HG02885 (cell line): ENCODE measurements at regions not wholly inside any gene's neighbourhood (a gene's known extent, or its start where the extent isn't known, plus 50 kb on each side); places are given as distances from the start of the nearest gene placed in this dataset.

ENCODE experiments used
- ATAC-seq: cut with Tn5 transposase; IDR thresholded peaks from one replicate; pipeline ENCODE4 v1.9.1; 2021; ENCODE audit warnings: mild to moderate bottlenecking; ENCODE audit not compliant: unreplicated experiment, poor library complexity

- ATAC-seq, result no peak
Measured at GRCh38 chr7:136056651-136057231, 79.6 kb upstream of the MTPN start.

- ATAC-seq, result no peak
Measured at GRCh38 chr7:136055266-136055665, 78.1 kb upstream of the MTPN start.

- ATAC-seq, result no peak
Measured at GRCh38 chr7:136053689-136054485, 76.7 kb upstream of the MTPN start.

GRCh38 chr7:136051203-136051928 lies 74.2 kb upstream of the MTPN start:
- no peak for ATAC-seq

- no peak for ATAC-seq
Measured at GRCh38 chr7:136050462-136050847, 73.3 kb upstream of the MTPN start.

- no peak for ATAC-seq
Measured at GRCh38 chr7:136049818-136050461, 72.8 kb upstream of the MTPN start.

- ATAC-seq, result no peak
Measured at GRCh38 chr7:136049117-136049516, 72.0 kb upstream of the MTPN start.

- no peak for ATAC-seq
Measured at GRCh38 chr7:136046548-136046947, 69.4 kb upstream of the MTPN start.

- ATAC-seq, result no peak
Measured at GRCh38 chr7:136045992-136046391, 68.8 kb upstream of the MTPN start.

GRCh38 chr7:136045181-136045580 lies 68.0 kb upstream of the MTPN start:
- ATAC-seq, result no peak

- no peak for ATAC-seq
Measured at GRCh38 chr7:136039577-136040345, 62.6 kb upstream of the MTPN start.

- no peak for ATAC-seq
Measured at GRCh38 chr7:136036336-136036735, 59.2 kb upstream of the MTPN start.

- no peak for ATAC-seq
Measured at GRCh38 chr7:136034132-136034531, 57.0 kb upstream of the MTPN start.

GRCh38 chr7:136033413-136034031 lies 56.4 kb upstream of the MTPN start:
- ATAC-seq, result no peak

- ATAC-seq, result peak; percentile 92
Measured at GRCh38 chr7:136030867-136031318, 53.7 kb upstream of the MTPN start.

GRCh38 chr7:136030330-136030729 lies 53.2 kb upstream of the MTPN start:
- ATAC-seq, result no peak

GRCh38 chr7:136027160-136027559 lies 50.0 kb upstream of the MTPN start:
- no peak for ATAC-seq
